SU-DHL-6 (cell line): ENCODE measurements at regions not wholly inside any gene's neighbourhood (a gene's known extent, or its start where the extent isn't known, plus 50 kb on each side); places are given as distances from the start of the nearest gene placed in this dataset.

Experiments
- H2AFZ ChIP-seq: fragments of 200-600 bp; sonication (generic); 2 replicates; pipeline ENCODE4 v1.6.1; 2014; ENCODE audit warnings: low read depth, mild to moderate bottlenecking, moderate library complexity, mixed read lengths, antibody characterized with exemption, low read length; ENCODE audit not compliant: severe bottlenecking
- H3F3A ChIP-seq: fragments of 200-600 bp; shearing (Covaris generic); 2 replicates; pipeline ENCODE4 v1.6.0; 2016; ENCODE audit warnings: antibody characterized with exemption, mild to moderate bottlenecking; ENCODE audit not compliant: insufficient read depth
- H3K27ac ChIP-seq: fragments of 200-600 bp; sonication (generic); 2 replicates; pipeline ENCODE4 v1.5.1; 2016; ENCODE audit warnings: low read depth, mild to moderate bottlenecking, low read length, moderate library complexity, mixed read lengths
- H3K27me3 ChIP-seq: fragments of 200-600 bp; sonication (generic), shearing (Covaris generic); 2 replicates; pipeline ENCODE4 v1.6.0; 2014; ENCODE audit warnings: mild to moderate bottlenecking, low read length
- H3K36me3 ChIP-seq: fragments of 200-600 bp; sonication (generic); 2 replicates; pipeline ENCODE4 v1.6.1; 2014; ENCODE audit warnings: mild to moderate bottlenecking, low read length, mixed read lengths
- H3K4me2 ChIP-seq: fragments of 300-600, 200-600 bp; shearing (Covaris generic), sonication (generic); 2 replicates; pipeline ENCODE4 v1.6.0; 2014; ENCODE audit warnings: low read length, low read depth, mild to moderate bottlenecking; ENCODE audit not compliant: poor library complexity, severe bottlenecking
- H3K4me3 ChIP-seq: fragments of 200-600 bp; sonication (generic); 2 replicates; pipeline ENCODE4 v1.5.1; 2014; ENCODE audit warnings: antibody characterized with exemption, low read length, mild to moderate bottlenecking, mixed read lengths; ENCODE audit not compliant: insufficient read depth, poor library complexity, severe bottlenecking
- H3K79me2 ChIP-seq: fragments of 200-600 bp; sonication (generic); 2 replicates; pipeline ENCODE4 v1.6.1; 2014; ENCODE audit warnings: mild to moderate bottlenecking, low read length, moderate library complexity; ENCODE audit not compliant: insufficient read depth
- H3K9ac ChIP-seq: fragments of 200-600 bp; sonication (generic); 2 replicates; pipeline ENCODE4 v1.7.0; 2014; ENCODE audit warnings: mild to moderate bottlenecking, low read length
- H3K9me2 ChIP-seq: fragments of 200-600 bp; sonication (generic); replicated peaks from 2 replicates; pipeline ENCODE4 v1.6.1; 2014; ENCODE audit warnings: low read length; ENCODE audit not compliant: insufficient read depth
- H3K9me3 ChIP-seq: fragments of 200-600 bp; sonication (generic); 2 replicates; pipeline ENCODE4 v1.6.1; 2014; ENCODE audit warnings: low read length, mixed read lengths; ENCODE audit not compliant: insufficient read depth
- H4K20me1 ChIP-seq: fragments of 200-600 bp; sonication (generic); 2 replicates; pipeline ENCODE4 v1.6.1; 2014; ENCODE audit warnings: low read depth, mild to moderate bottlenecking, antibody characterized with exemption, low read length, moderate library complexity, mixed read lengths
- EZH2phosphoT487 ChIP-seq: fragments of 200-600 bp; sonication (generic), shearing (Covaris generic); conservative IDR thresholded peaks from 2 replicates; pipeline ENCODE4 v1.6.1; 2018; ENCODE audit warnings: mild to moderate bottlenecking, antibody characterized with exemption, low read length, moderate library complexity, mixed read lengths
- TF ChIP-seq, protein P1 (sequence below): fragments of 200-600 bp; sonication (generic); IDR thresholded peaks from one replicate; pipeline ENCODE4 v1.5.1; 2017; ENCODE audit warnings: antibody characterized with exemption, mild to moderate bottlenecking, low read length, moderate library complexity; ENCODE audit not compliant: insufficient read depth, poor library complexity, severe bottlenecking

DNA sequence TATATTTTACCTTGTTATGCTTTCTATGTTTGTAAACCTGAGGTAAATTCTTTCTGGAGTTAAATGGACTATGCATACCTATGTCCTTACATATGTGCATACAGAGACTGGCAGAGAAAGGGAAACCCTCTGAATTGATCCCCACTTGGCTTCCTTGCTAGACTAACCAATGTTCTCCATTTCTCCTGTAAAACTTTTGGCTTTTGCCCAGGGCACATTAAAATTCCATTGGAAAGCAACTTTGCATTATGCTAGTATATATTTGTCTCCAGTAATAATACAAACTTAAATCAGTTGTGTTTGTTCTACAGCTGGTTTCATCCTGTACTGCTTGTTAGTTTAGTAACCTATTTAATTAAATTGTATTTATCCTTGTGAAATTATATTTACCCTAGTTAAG is 646.0 kb upstream of the MARCKS start:
- Histone ChIP-seq H2AFZ (no peak overlapping the region), H3K9me2 (no peaks in the 10 kb centered on the region), H3K27me3 (no peaks in the 10 kb centered on the region), H3F3A (no peaks in the 10 kb centered on the region), H3K79me2 (no peaks in the 10 kb centered on the region), H3K4me2 (no peak overlapping the region), H3K9me3 (no peaks in the 10 kb centered on the region), H3K36me3 (no peaks in the 10 kb centered on the region), H4K20me1 (no peaks in the 10 kb centered on the region), H3K27ac (no peak overlapping the region), H3K4me3 (no peak overlapping the region), H3K9ac (no peak overlapping the region)
- TF ChIP-seq, protein P1, sequence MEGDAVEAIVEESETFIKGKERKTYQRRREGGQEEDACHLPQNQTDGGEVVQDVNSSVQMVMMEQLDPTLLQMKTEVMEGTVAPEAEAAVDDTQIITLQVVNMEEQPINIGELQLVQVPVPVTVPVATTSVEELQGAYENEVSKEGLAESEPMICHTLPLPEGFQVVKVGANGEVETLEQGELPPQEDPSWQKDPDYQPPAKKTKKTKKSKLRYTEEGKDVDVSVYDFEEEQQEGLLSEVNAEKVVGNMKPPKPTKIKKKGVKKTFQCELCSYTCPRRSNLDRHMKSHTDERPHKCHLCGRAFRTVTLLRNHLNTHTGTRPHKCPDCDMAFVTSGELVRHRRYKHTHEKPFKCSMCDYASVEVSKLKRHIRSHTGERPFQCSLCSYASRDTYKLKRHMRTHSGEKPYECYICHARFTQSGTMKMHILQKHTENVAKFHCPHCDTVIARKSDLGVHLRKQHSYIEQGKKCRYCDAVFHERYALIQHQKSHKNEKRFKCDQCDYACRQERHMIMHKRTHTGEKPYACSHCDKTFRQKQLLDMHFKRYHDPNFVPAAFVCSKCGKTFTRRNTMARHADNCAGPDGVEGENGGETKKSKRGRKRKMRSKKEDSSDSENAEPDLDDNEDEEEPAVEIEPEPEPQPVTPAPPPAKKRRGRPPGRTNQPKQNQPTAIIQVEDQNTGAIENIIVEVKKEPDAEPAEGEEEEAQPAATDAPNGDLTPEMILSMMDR: no peak
- TF ChIP-seq EZH2phosphoT487: no peak

DNA sequence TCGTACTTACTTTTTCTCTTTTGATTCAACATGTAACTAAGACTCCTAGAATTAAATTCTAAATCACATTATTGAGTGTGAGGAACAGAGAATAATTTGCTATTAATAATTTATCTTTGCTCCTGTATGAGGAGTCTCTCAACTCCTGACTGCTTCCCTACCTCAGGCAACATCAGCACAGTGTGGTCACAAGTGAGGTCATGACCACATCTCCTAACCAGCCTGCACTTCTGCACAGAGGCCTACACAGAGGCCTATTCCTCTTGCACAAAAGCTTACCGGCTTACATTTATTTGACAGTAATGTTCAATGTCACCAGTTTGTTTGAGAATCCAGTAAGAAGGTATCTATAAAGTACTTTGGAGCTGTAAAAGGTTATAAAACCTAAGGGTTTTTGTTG is 637.4 kb upstream of the MARCKS start:
- Histone ChIP-seq H3K79me2 (no peaks in the 10 kb centered on the region), H3K9ac (no peak overlapping the region), H3K27me3 (no peaks in the 10 kb centered on the region), H3K27ac (no peak overlapping the region), H2AFZ (no peak overlapping the region), H3K4me3 (no peak overlapping the region), H3K9me2 (no peaks in the 10 kb centered on the region), H4K20me1 (no peaks in the 10 kb centered on the region), H3K4me2 (no peak overlapping the region), H3K36me3 (no peaks in the 10 kb centered on the region), H3K9me3 (no peaks in the 10 kb centered on the region), H3F3A (no peaks in the 10 kb centered on the region)
- TF ChIP-seq EZH2phosphoT487: no peak
- TF ChIP-seq, protein P1: no peak

DNA sequence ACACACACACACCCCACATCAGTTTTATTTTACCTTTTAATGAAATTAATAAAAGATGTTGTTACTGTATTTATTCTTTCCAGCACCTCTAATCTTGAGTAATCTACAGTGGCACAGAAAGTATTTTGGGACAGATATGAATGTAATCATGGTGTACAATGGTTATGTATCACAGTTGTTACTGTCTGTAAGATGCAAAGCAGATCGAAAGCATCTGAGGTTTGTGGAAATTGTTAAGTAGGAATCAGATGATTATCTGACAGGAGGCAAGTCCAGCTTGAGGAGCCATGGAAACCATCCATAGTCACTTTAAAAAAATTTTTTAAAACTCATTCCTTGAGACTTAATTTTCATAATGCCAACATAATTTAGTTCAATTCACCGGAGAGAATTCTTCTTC is 636.3 kb upstream of the MARCKS start:
- TF ChIP-seq, protein P1: no peak
- no peak for TF ChIP-seq EZH2phosphoT487

DNA sequence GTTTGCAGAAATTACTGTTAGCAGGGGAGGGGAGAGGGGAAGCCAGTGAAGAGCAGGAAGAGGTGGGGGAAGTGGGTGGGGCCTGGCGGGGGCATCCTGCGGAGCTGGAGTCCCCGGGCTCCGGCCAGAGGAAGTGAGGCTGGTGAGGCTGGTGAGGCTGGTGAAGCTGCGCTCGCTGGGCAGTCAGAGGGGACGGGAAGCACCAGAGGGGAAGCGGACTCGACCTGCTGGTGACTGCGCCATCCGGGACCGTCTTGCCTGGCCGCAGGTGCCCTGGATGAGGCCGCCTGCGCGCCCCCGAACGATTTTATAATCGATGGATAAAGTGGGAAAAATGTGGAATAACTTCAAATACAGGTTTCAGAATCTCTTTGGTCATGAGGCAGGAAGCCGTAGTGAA is 635.3 kb upstream of the MARCKS start:
- Histone ChIP-seq H3F3A (no peaks in the 10 kb centered on the region), H4K20me1 (no peaks in the 10 kb centered on the region), H3K79me2 (no peaks in the 10 kb centered on the region), H2AFZ (no peak overlapping the region), H3K9me3 (no peaks in the 10 kb centered on the region), H3K36me3 (no peaks in the 10 kb centered on the region), H3K9ac (no peak overlapping the region), H3K4me2 (no peak overlapping the region), H3K4me3 (no peak overlapping the region), H3K27me3 (no peaks in the 10 kb centered on the region), H3K9me2 (no peaks in the 10 kb centered on the region), H3K27ac (no peak overlapping the region)
- TF ChIP-seq, protein P1: no peak
- no peak for TF ChIP-seq EZH2phosphoT487

More for the DNA sequence above, 636.3 kb upstream of the MARCKS start:
- Histone ChIP-seq H3F3A (no peaks in the 10 kb centered on the region), H3K9me2 (no peaks in the 10 kb centered on the region), H2AFZ (no peak overlapping the region), H3K9ac (no peak overlapping the region), H3K79me2 (no peaks in the 10 kb centered on the region), H3K27ac (no peak overlapping the region), H3K4me2 (no peak overlapping the region), H3K27me3 (no peaks in the 10 kb centered on the region), H3K4me3 (no peak overlapping the region), H3K9me3 (no peaks in the 10 kb centered on the region), H3K36me3 (no peaks in the 10 kb centered on the region), H4K20me1 (no peaks in the 10 kb centered on the region)
